Kasumi-1 (cell line): ENCODE measurements at regions not wholly inside any gene's neighbourhood (a gene's known extent, or its start where the extent isn't known, plus 50 kb on each side); places are given as distances from the start of the nearest gene placed in this dataset.

Experiments
- DNase-seq, 2 experiments: peaks; one replicate each; lab custom pipeline; 2025; lab: John Stamatoyannopoulos, UW

- no peak for DNase-seq
These were observed 52.8 kb upstream of the MEIS1 start for GRCh38 chr2:66382091-66382490.

- no peak for DNase-seq
These were observed 55.5 kb upstream of the MEIS1 start for GRCh38 chr2:66379473-66379872.

GRCh38 chr2:66377832-66378231 lies 57.1 kb upstream of the MEIS1 start:
- no peak for DNase-seq

GRCh38 chr2:66370824-66371223 lies 64.1 kb upstream of the MEIS1 start:
- no peak for DNase-seq

- DNase-seq: no peak
These were observed 68.3 kb upstream of the MEIS1 start for GRCh38 chr2:66366619-66367018.

GRCh38 chr2:66364495-66365333 lies 70.2 kb upstream of the MEIS1 start:
- DNase-seq: no peak

- no peak for DNase-seq
These were observed 72.2 kb upstream of the MEIS1 start for GRCh38 chr2:66362701-66363100.

- peak; percentile 2 to 16 for DNase-seq
These were observed 88.7 kb upstream of the MEIS1 start for GRCh38 chr2:66346231-66346664.

- no peak for DNase-seq
These were observed 90.8 kb upstream of the MEIS1 start for GRCh38 chr2:66344087-66344663.

- DNase-seq: no peak
These were observed 91.7 kb upstream of the MEIS1 start for GRCh38 chr2:66343259-66343658.

GRCh38 chr2:66340521-66340920 lies 94.4 kb upstream of the MEIS1 start:
- no peak for DNase-seq

GRCh38 chr2:66334237-66335029 lies 100.5 kb upstream of the MEIS1 start:
- peak; percentile 17 to 33 for DNase-seq

GRCh38 chr2:66331176-66331575 lies 103.7 kb upstream of the MEIS1 start:
- no peak for DNase-seq

- no peak for DNase-seq
These were observed 105.8 kb upstream of the MEIS1 start for GRCh38 chr2:66329081-66329605.

- DNase-seq: no peak
These were observed 107.7 kb upstream of the MEIS1 start for GRCh38 chr2:66327066-66327740.

GRCh38 chr2:66324909-66325528 lies 109.9 kb upstream of the MEIS1 start:
- DNase-seq: no peak

GRCh38 chr2:66324356-66324755 lies 110.6 kb upstream of the MEIS1 start:
- DNase-seq: no peak

GRCh38 chr2:66323406-66323805 lies 111.5 kb upstream of the MEIS1 start:
- no peak for DNase-seq

GRCh38 chr2:66322506-66323260 lies 112.2 kb upstream of the MEIS1 start:
- DNase-seq: no peak

GRCh38 chr2:66318009-66318561 lies 116.8 kb upstream of the MEIS1 start:
- DNase-seq: no peak
